GM21515 (cell line): ENCODE measurements at regions not wholly inside any gene's neighbourhood (a gene's known extent, or its start where the extent isn't known, plus 50 kb on each side); places are given as distances from the start of the nearest gene placed in this dataset.
"Not testable (repeated sequence)": the region's sequence is repeated elsewhere in the genome, so short reads cannot be mapped to it uniquely, and the experiment has no call there.

Source experiments
- ATAC-seq: cut with Tn5 transposase; IDR thresholded peaks from one replicate; pipeline ENCODE4 v1.9.1; 2021; ENCODE audit not compliant: unreplicated experiment

GRCh38 chr10:125605167-125605566 lies 77.8 kb downstream of the TEX36 start:
- no peak for ATAC-seq

GRCh38 chr10:125602825-125603224 lies 80.1 kb downstream of the TEX36 start:
- no peak for ATAC-seq

- no peak for ATAC-seq
These were observed 83.8 kb downstream of the TEX36 start for GRCh38 chr10:125599194-125599593.

- no peak for ATAC-seq
These were observed 87.1 kb downstream of the TEX36 start for GRCh38 chr10:125595911-125596310.

GRCh38 chr10:125593644-125594043 lies 89.3 kb downstream of the TEX36 start:
- no peak for ATAC-seq

- ATAC-seq: no peak
These were observed 90.1 kb downstream of the TEX36 start for GRCh38 chr10:125592897-125593296.

- ATAC-seq: no peak
These were observed 91.1 kb downstream of the TEX36 start for GRCh38 chr10:125591886-125592285.

GRCh38 chr10:125588738-125589137 lies 94.2 kb downstream of the TEX36 start:
- ATAC-seq: not testable (repeated sequence)

GRCh38 chr10:125584954-125585353 lies 98.0 kb downstream of the TEX36 start:
- no peak for ATAC-seq

GRCh38 chr10:125578658-125579315 lies 104.2 kb downstream of the TEX36 start:
- no peak for ATAC-seq

GRCh38 chr10:125575843-125576242 lies 107.1 kb downstream of the TEX36 start:
- no peak for ATAC-seq

GRCh38 chr10:125568156-125568555 lies 114.8 kb downstream of the TEX36 start:
- ATAC-seq: no peak

- no peak for ATAC-seq
These were observed 115.4 kb downstream of the TEX36 start for GRCh38 chr10:125567529-125567928.

GRCh38 chr10:125565046-125565445 lies 117.9 kb downstream of the TEX36 start:
- no peak for ATAC-seq

- no peak for ATAC-seq
These were observed 118.4 kb downstream of the TEX36 start for GRCh38 chr10:125564570-125564969.

GRCh38 chr10:125562737-125563136 lies 120.2 kb downstream of the TEX36 start:
- ATAC-seq: no peak

- ATAC-seq: no peak
These were observed 122.0 kb downstream of the TEX36 start for GRCh38 chr10:125560947-125561346.

- ATAC-seq: peak; percentile 78
These were observed 123.8 kb downstream of the TEX36 start for GRCh38 chr10:125559210-125559609.

- ATAC-seq: no peak
These were observed 125.0 kb downstream of the TEX36 start for GRCh38 chr10:125557801-125558505.

- no peak for ATAC-seq
These were observed 125.7 kb downstream of the TEX36 start for GRCh38 chr10:125557311-125557710.

GRCh38 chr10:125556882-125557281 lies 126.1 kb downstream of the TEX36 start:
- no peak for ATAC-seq

- ATAC-seq: no peak
These were observed 127.2 kb downstream of the TEX36 start for GRCh38 chr10:125555743-125556142.

GRCh38 chr10:125555267-125555666 lies 127.7 kb downstream of the TEX36 start:
- ATAC-seq: no peak
